ENCODE measurements at regions not wholly inside any gene's neighbourhood (a gene's known extent, or its start where the extent isn't known, plus 50 kb on each side); places are given as distances from the start of the nearest gene placed in this dataset.

- DNase-seq = no peak
Observed at GRCh38 chr14:98704441-98704840, 567.6 kb downstream of the BCL11B start.

GRCh38 chr14:98705871-98706300 lies 566.1 kb downstream of the BCL11B start:
- no peak for DNase-seq

GRCh38 chr14:98707522-98707921 lies 564.5 kb downstream of the BCL11B start:
- DNase-seq = no peak

- DNase-seq = no peak
Observed at GRCh38 chr14:98708555-98708954, 563.4 kb downstream of the BCL11B start.

GRCh38 chr14:98711453-98711852 lies 560.5 kb downstream of the BCL11B start:
- no peak for DNase-seq

- no peak for DNase-seq
Observed at GRCh38 chr14:98714626-98715425, 557.2 kb downstream of the BCL11B start.

- no peak for DNase-seq
Observed at GRCh38 chr14:98716133-98716532, 555.9 kb downstream of the BCL11B start.

- DNase-seq = no peak
Observed at GRCh38 chr14:98721061-98721460, 550.9 kb downstream of the BCL11B start.

GRCh38 chr14:98724734-98725133 lies 547.3 kb downstream of the BCL11B start:
- DNase-seq = no peak

- no peak for DNase-seq
Observed at GRCh38 chr14:98725191-98725590, 546.8 kb downstream of the BCL11B start.

GRCh38 chr14:98725676-98726075 lies 546.3 kb downstream of the BCL11B start:
- no peak for DNase-seq

- no peak for DNase-seq
Observed at GRCh38 chr14:98726585-98727405, 545.2 kb downstream of the BCL11B start.

- DNase-seq = no peak
Observed at GRCh38 chr14:98728024-98728423, 544.0 kb downstream of the BCL11B start.

- DNase-seq = no peak
Observed at GRCh38 chr14:98728836-98729235, 543.2 kb downstream of the BCL11B start.

GRCh38 chr14:98731286-98731685 lies 540.7 kb downstream of the BCL11B start:
- DNase-seq = no peak

- DNase-seq = no peak
Observed at GRCh38 chr14:98731701-98732100, 540.3 kb downstream of the BCL11B start.

- DNase-seq = no peak
Observed at GRCh38 chr14:98733536-98733935, 538.5 kb downstream of the BCL11B start.

- DNase-seq = no peak
Observed at GRCh38 chr14:98736701-98737338, 535.2 kb downstream of the BCL11B start.

GRCh38 chr14:98741523-98741922 lies 530.5 kb downstream of the BCL11B start:
- DNase-seq = no peak

- no peak for DNase-seq
Observed at GRCh38 chr14:98742001-98742400, 530.0 kb downstream of the BCL11B start.

GRCh38 chr14:98743536-98743935 lies 528.5 kb downstream of the BCL11B start:
- DNase-seq = no peak

GRCh38 chr14:98748966-98749365 lies 523.0 kb downstream of the BCL11B start:
- no peak for DNase-seq

- no peak for DNase-seq
Observed at GRCh38 chr14:98751110-98751509, 520.9 kb downstream of the BCL11B start.

- no peak for DNase-seq
Observed at GRCh38 chr14:98752660-98753059, 519.3 kb downstream of the BCL11B start.
